Endodermal cell (in vitro differentiated cells): ENCODE measurements at regions not wholly inside any gene's neighbourhood (a gene's known extent, or its start where the extent isn't known, plus 50 kb on each side); places are given as distances from the start of the nearest gene placed in this dataset.

Experiments used
- DNase-seq: peaks from one replicate; pipeline ENCODE4 v3.0.0-alpha.2; 2017
- H3K27ac ChIP-seq: 2 replicates; pipeline ENCODE4 v1.5.1; 2013; ENCODE audit warnings: mild to moderate bottlenecking, low read depth, low read length, moderate library complexity
- H3K27me3 ChIP-seq: 2 replicates; pipeline ENCODE4 v1.6.1; 2013; ENCODE audit warnings: mild to moderate bottlenecking, low read length, moderate library complexity; ENCODE audit not compliant: insufficient read depth, control insufficient read depth, poor library complexity, severe bottlenecking
- H3K36me3 ChIP-seq: 2 replicates; pipeline ENCODE4 v1.7.0; 2013; ENCODE audit warnings: mild to moderate bottlenecking, low read length, moderate library complexity; ENCODE audit not compliant: control insufficient read depth, insufficient read depth
- H3K4me1 ChIP-seq: one replicate; pipeline ENCODE4 v1.7.0; 2013; ENCODE audit warnings: low read length; ENCODE audit not compliant: control insufficient read depth, insufficient read depth
- H3K4me3 ChIP-seq: 2 replicates; pipeline ENCODE4 v1.5.1; 2013; ENCODE audit warnings: mild to moderate bottlenecking, low read length, moderate library complexity
- H3K9ac ChIP-seq: 2 replicates; pipeline ENCODE4 v1.6.1; 2013; ENCODE audit warnings: mild to moderate bottlenecking, low read length, moderate library complexity; ENCODE audit not compliant: poor library complexity, severe bottlenecking; ENCODE audit errors: extremely low read depth
- H3K9me3 ChIP-seq: 2 replicates; pipeline ENCODE4 v1.6.1; 2013; ENCODE audit warnings: mild to moderate bottlenecking, low read length, moderate library complexity; ENCODE audit not compliant: control insufficient read depth
- H3K27ac Mint-ChIP-seq: 2 replicates; pipeline ENCODE4 v1.8.0; 2020; ENCODE audit warnings: mixed read lengths
- H3K27me3 Mint-ChIP-seq: 2 replicates; pipeline ENCODE4 v1.8.0; 2021; ENCODE audit warnings: mild to moderate bottlenecking, mixed read lengths; ENCODE audit not compliant: insufficient read depth
- H3K36me3 Mint-ChIP-seq: 2 replicates; pipeline ENCODE4 v1.8.0; 2020; ENCODE audit warnings: low read depth, mixed read lengths
- H3K4me1 Mint-ChIP-seq: 2 replicates; pipeline ENCODE4 v1.8.0; 2020; ENCODE audit warnings: mixed read lengths
- H3K4me3 Mint-ChIP-seq: 2 replicates; pipeline ENCODE4 v1.8.0; 2020; ENCODE audit warnings: mild to moderate bottlenecking, moderate library complexity, mixed read lengths
- H3K9me3 Mint-ChIP-seq: 2 replicates; pipeline ENCODE4 v1.8.0; 2020; ENCODE audit warnings: mild to moderate bottlenecking, mixed read lengths
- CTCF ChIP-seq: fragments of 200-600 bp; sonication (generic); conservative IDR thresholded peaks from 2 replicates; pipeline ENCODE4 v1.5.0; 2021; ENCODE audit warnings: antibody characterized with exemption, mild to moderate bottlenecking
- WGBS, 2 experiments: methylation state at CpG; one replicate each; pipeline versions ENCODE4 v1.1.5 to v1.1.7; 2013; ENCODE audit warnings: missing lambda C conversion rate in 2 of 2, mixed read lengths in 1 of 2; ENCODE audit not compliant: insufficient coverage in 1 of 2, insufficient read length in 1 of 2; 5-methylcytosine and 5-hydroxymethylcytosine counted together

GRCh38 chr22:47919893-47920292 is 1157.4 kb downstream of the TBC1D22A start:
- peaks cover 3% of the 10 kb centered on the region for H3K36me3 Mint-ChIP-seq
- peaks cover 78% of the 10 kb centered on the region for H3K9me3 Mint-ChIP-seq
- H3K9ac ChIP-seq = no peak overlapping the region
- H3K27ac Mint-ChIP-seq = no peak overlapping the region
- H3K4me3 Mint-ChIP-seq = no peak overlapping the region
- no peaks in the 10 kb centered on the region for H3K27me3 ChIP-seq
- peaks cover 25% of the 10 kb centered on the region for H3K9me3 ChIP-seq
- no peak overlapping the region for H3K4me3 ChIP-seq
- TF ChIP-seq CTCF = no peak
- H3K4me1 ChIP-seq = no peaks in the 10 kb centered on the region
- H3K4me1 Mint-ChIP-seq = no peaks in the 10 kb centered on the region
- 82% methylated on average over 4 to 6 of the region's 6 CpGs for WGBS, 2 experiments
- no peak overlapping the region for H3K27ac ChIP-seq
- no peak for DNase-seq
- no peaks in the 10 kb centered on the region for H3K36me3 ChIP-seq
- no peaks in the 10 kb centered on the region for H3K27me3 Mint-ChIP-seq

- Histone ChIP-seq H3K4me3 (no peak overlapping the region), H3K36me3 (no peaks in the 10 kb centered on the region), H3K27me3 (no peaks in the 10 kb centered on the region), H3K4me1 (no peaks in the 10 kb centered on the region), H3K9me3 (peaks cover 22% of the 10 kb centered on the region), H3K27ac (peak overlapping the region; percentile 56), H3K9ac (no peak overlapping the region)
- Mint-ChIP-seq H3K9me3 (peaks cover 75% of the 10 kb centered on the region), H3K4me3 (no peak overlapping the region), H3K27me3 (no peaks in the 10 kb centered on the region), H3K36me3 (no peaks in the 10 kb centered on the region), H3K27ac (no peak overlapping the region), H3K4me1 (no peaks in the 10 kb centered on the region)
- DNase-seq = no peak
- no peak for TF ChIP-seq CTCF
- 42 to 82% methylated on average over 3 to 11 of the region's 11 CpGs for WGBS, 2 experiments
Observed at GRCh38 chr22:47919001-47919441, 1156.6 kb downstream of the TBC1D22A start.

- H3K36me3 ChIP-seq = no peaks in the 10 kb centered on the region
- no peak overlapping the region for H3K27ac Mint-ChIP-seq
- no peak for TF ChIP-seq CTCF
- no peaks in the 10 kb centered on the region for H3K27me3 Mint-ChIP-seq
- H3K9ac ChIP-seq = no peak overlapping the region
- WGBS, 2 experiments = 78 to 80% methylated on average over 6 to 15 of the region's 15 CpGs
- no peaks in the 10 kb centered on the region for H3K4me1 Mint-ChIP-seq
- H3K9me3 Mint-ChIP-seq = peaks cover 74% of the 10 kb centered on the region
- H3K36me3 Mint-ChIP-seq = no peaks in the 10 kb centered on the region
- H3K27me3 ChIP-seq = no peaks in the 10 kb centered on the region
- no peak for DNase-seq
- peaks cover 24% of the 10 kb centered on the region for H3K9me3 ChIP-seq
- H3K27ac ChIP-seq = peak overlapping the region; percentile 56
- H3K4me1 ChIP-seq = no peaks in the 10 kb centered on the region
- H3K4me3 Mint-ChIP-seq = no peak overlapping the region
- no peak overlapping the region for H3K4me3 ChIP-seq
Observed at GRCh38 chr22:47918276-47918921, 1155.9 kb downstream of the TBC1D22A start.
